Activated naive CD4-positive, alpha-beta T cell treated with anti-CD3 and anti-CD28 coated beads, Interleukin-2, amount 50 U/mL, for 72 hours (primary cell): ENCODE measurements at regions not wholly inside any gene's neighbourhood (a gene's known extent, or its start where the extent isn't known, plus 50 kb on each side); places are given as distances from the start of the nearest gene placed in this dataset.

Experiments
- ATAC-seq, 2 donors: fragments of 150-1000 bp; cut with Tn5 transposase; 2 replicates each; pipeline ENCODE4 v1.10.0; 2021; ENCODE audit warnings: mild to moderate bottlenecking in 2 of 2, moderate library complexity in 2 of 2
- DNase-seq, 2 donors: peaks; one replicate each; pipeline ENCODE4 v3.0.0; 2021 to 2022; ENCODE audit warnings: low spot score in 2 of 2
- H3K27ac Mint-ChIP-seq, 2 donors: one replicate each; pipeline ENCODE4 v1.8.0; 2022; ENCODE audit warnings: mild to moderate bottlenecking in 2 of 2, mixed read lengths in 2 of 2
- H3K36me3 Mint-ChIP-seq, 2 donors: one replicate each; pipeline ENCODE4 v1.8.0; 2022; ENCODE audit warnings: mixed read lengths in 2 of 2
- H3K9me3 Mint-ChIP-seq, 2 donors: one replicate each; pipeline ENCODE4 v1.8.0; 2022; ENCODE audit warnings: mixed read lengths in 2 of 2

GRCh38 chr5:125201446-125202052 is 455.1 kb upstream of the ZNF608 start:
- H3K36me3 Mint-ChIP-seq = no peaks in the 10 kb centered on the region
- no peak for ATAC-seq
- H3K27ac Mint-ChIP-seq = no peak overlapping the region
- peaks cover 0 to 6% of the 10 kb centered on the region in 2 donors for H3K9me3 Mint-ChIP-seq
- no peak for DNase-seq

GRCh38 chr5:125202353-125202752 is 455.9 kb upstream of the ZNF608 start:
- ATAC-seq = no peak
- H3K36me3 Mint-ChIP-seq = no peaks in the 10 kb centered on the region
- H3K9me3 Mint-ChIP-seq = peaks cover 0 to 6% of the 10 kb centered on the region in 2 donors
- H3K27ac Mint-ChIP-seq = no peak overlapping the region
- DNase-seq = no peak

- DNase-seq (no peak), ATAC-seq (no peak)
- Mint-ChIP-seq H3K9me3 (peaks cover 0 to 6% of the 10 kb centered on the region in 2 donors), H3K27ac (no peak overlapping the region), H3K36me3 (no peaks in the 10 kb centered on the region)
Measured at GRCh38 chr5:125202871-125203438, 456.5 kb upstream of the ZNF608 start.

GRCh38 chr5:125203912-125204311 is 457.5 kb upstream of the ZNF608 start:
- DNase-seq = no peak
- Mint-ChIP-seq H3K27ac (no peak overlapping the region), H3K36me3 (no peaks in the 10 kb centered on the region), H3K9me3 (peaks cover 2 to 7% of the 10 kb centered on the region in 2 donors)
- ATAC-seq = no peak

DNA sequence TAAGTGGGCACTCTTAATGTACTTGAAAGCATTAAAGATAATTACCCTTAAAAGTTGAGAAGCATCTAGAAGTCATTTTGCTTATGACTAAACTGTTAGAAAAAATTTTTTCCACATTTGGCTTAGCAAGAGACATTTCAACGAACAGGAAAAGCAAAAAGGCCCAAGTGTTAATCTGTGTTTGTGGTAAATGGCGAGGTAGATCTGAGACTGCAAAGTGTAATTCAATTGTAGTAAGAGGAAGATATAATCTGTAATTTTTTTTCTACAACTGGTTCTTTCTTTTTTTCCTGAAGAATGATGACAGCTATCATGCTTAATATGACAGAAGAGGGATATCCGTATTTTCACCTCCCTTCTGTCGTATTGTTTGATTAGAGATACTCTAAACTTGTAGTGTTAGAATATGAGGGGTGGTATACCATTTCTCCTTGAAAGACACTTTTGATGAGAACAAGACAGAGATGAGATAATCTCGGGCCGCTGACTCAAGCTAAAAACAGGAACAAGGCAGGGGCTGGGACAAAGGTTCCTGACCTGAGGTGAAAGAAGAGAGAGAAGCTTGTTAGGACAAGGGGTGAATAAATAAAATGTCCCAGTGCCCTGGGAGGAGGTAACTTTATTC is 459.3 kb upstream of the ZNF608 start:
- Mint-ChIP-seq H3K27ac (no peak overlapping the region), H3K9me3 (peaks cover 4 to 15% of the 10 kb centered on the region in 2 donors)

DNA sequence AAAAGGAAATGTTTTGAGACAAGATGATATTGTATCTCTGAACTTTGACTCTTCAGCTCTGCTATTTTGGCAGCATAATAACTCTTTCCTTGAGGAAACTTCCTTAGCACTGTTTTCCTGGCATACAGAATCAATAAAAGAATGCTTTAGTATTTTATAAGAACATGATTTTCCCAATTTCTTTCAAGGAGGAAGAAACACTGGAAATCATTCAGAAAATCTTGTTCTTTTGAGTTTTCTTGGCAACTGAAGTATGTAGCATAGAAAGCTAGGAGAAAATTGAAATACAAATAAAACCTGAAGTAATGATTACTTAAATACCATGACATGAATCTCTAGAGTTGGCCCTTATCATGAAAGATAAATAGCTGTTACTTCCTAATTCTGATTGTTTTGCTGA is 461.4 kb upstream of the ZNF608 start:
- Mint-ChIP-seq H3K36me3 (no peaks in the 10 kb centered on the region), H3K27ac (no peak overlapping the region), H3K9me3 (peaks cover 4 to 16% of the 10 kb centered on the region in 2 donors)
- ATAC-seq (no peak), DNase-seq (no peak)

More for the DNA sequence above, 459.3 kb upstream of the ZNF608 start:
- H3K36me3 Mint-ChIP-seq = no peaks in the 10 kb centered on the region
- ATAC-seq (no peak), DNase-seq (no peak)

GRCh38 chr5:125209650-125210049 is 463.2 kb upstream of the ZNF608 start:
- Mint-ChIP-seq H3K36me3 (no peaks in the 10 kb centered on the region), H3K27ac (no peak overlapping the region), H3K9me3 (peaks cover 4 to 19% of the 10 kb centered on the region in 2 donors)
- DNase-seq = no peak
- ATAC-seq = no peak

- ATAC-seq (no peak), DNase-seq (no peak)
- Mint-ChIP-seq H3K9me3 (peaks cover 4 to 19% of the 10 kb centered on the region in 2 donors), H3K36me3 (no peaks in the 10 kb centered on the region), H3K27ac (no peak overlapping the region)
Measured at GRCh38 chr5:125210242-125210947, 464.0 kb upstream of the ZNF608 start.

- H3K9me3 Mint-ChIP-seq = peaks cover 8 to 19% of the 10 kb centered on the region in 2 donors
- no peak overlapping the region for H3K27ac Mint-ChIP-seq
- DNase-seq = no peak
- no peaks in the 10 kb centered on the region for H3K36me3 Mint-ChIP-seq
- ATAC-seq = no peak
Measured at GRCh38 chr5:125214080-125214479, 467.6 kb upstream of the ZNF608 start.

GRCh38 chr5:125215593-125215992 is 469.2 kb upstream of the ZNF608 start:
- H3K27ac Mint-ChIP-seq = no peak overlapping the region
- no peaks in the 10 kb centered on the region for H3K36me3 Mint-ChIP-seq
- ATAC-seq (no peak), DNase-seq (no peak)
- peaks cover 7 to 18% of the 10 kb centered on the region in 2 donors for H3K9me3 Mint-ChIP-seq

DNA sequence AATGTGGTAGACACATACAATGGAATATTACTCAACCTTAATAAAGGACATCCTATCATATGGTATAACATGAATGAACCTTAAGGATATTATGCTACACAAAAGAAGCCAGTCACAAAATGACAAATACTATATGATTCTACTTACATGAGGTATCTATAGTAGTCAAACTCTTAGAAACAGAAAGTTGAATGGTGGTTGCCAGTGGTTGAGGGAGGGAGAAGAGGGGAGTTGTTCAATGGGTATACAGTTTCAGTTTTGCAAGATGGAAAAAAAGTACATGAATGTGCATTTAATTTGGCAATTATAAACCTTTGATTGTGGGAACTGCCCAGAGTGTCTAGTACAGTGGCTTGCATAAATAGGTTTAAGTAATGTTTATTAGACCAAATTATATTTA is 473.3 kb upstream of the ZNF608 start:
- Mint-ChIP-seq H3K27ac (no peak overlapping the region), H3K9me3 (peaks cover 7 to 13% of the 10 kb centered on the region in 2 donors), H3K36me3 (no peaks in the 10 kb centered on the region)
- ATAC-seq = no peak
- no peak for DNase-seq

DNA sequence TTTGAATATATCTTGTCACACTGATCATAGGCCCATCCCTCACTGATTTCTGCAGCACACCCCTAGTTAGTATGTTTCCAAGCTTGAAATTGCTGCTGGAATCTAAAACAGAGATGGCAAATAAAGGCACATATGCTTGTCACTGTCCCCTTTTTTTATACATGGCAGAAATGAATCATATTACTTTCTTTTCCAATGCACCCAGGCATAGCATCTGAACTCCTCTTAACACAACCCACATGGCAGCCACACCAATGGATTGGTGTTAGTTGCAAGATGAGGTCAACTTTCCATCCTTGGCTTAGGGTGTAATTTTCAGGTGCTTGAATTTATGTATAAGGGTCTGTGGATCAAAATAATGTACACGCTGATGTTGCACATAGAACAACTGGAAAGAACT is 473.8 kb upstream of the ZNF608 start:
- Mint-ChIP-seq H3K27ac (no peak overlapping the region), H3K36me3 (no peaks in the 10 kb centered on the region), H3K9me3 (peaks cover 7 to 15% of the 10 kb centered on the region in 2 donors)
- no peak for DNase-seq
- ATAC-seq = no peak

DNA sequence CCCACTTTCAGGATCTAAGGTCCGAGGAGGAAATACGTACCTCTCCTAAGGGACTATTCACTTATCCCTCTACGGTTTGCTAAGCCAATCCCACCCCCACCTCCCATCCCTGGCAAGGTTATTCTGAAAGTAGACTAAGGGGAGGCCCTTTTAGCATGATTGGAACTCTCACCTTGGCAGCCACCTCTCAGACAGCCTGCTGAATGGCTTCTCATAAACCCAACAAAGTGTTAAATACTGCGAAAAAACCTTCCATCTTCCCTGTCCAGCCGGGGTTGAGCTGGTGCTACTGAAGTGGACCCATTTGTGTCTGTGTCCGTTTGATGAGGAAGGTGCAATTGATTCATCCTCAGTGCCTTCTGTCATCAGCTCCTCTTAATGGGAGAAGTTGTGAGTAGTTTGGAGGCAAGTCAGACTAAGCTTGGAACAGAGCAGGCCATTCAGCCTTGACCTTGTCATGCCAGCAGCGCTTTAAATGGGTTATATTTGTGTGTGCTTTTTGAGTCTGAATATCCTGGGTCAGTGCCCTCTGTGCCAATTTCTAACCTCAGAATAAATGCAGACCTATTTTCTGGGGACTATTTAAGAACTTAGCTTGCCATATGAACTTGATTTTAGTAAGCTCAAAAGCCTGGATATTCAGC is 476.3 kb upstream of the ZNF608 start:
- ATAC-seq (no peak), DNase-seq (no peak)
- peaks cover 2 to 10% of the 10 kb centered on the region in 2 donors for H3K9me3 Mint-ChIP-seq
- no peaks in the 10 kb centered on the region for H3K36me3 Mint-ChIP-seq
- H3K27ac Mint-ChIP-seq = no peak overlapping the region

- peaks cover 0 to 7% of the 10 kb centered on the region in 2 donors for H3K9me3 Mint-ChIP-seq
- ATAC-seq = no peak
- no peak for DNase-seq
- no peak overlapping the region for H3K27ac Mint-ChIP-seq
- H3K36me3 Mint-ChIP-seq = no peaks in the 10 kb centered on the region
Measured at GRCh38 chr5:125225424-125225823, 479.0 kb upstream of the ZNF608 start.

DNA sequence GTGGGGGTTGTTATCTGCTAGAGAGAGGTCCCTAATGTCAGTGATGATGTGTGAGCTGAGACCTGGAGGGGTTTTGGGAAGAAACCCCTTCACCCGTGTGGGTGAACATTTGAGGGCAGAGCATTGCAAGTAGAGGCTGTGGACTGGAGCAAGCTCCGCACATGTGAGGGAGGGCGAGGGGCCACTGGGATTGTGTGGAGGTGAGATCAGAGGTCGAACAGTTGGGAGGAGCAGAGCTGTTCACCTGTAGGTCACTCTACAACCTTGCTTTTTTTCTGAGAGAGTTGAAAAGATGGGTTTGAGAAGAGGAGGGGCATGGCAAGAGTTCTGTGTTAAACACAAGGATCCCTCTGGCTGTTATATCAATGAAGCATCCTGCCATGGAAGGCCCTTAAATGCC is 480.4 kb upstream of the ZNF608 start:
- Mint-ChIP-seq H3K9me3 (peaks cover 0 to 9% of the 10 kb centered on the region in 2 donors), H3K27ac (no peak overlapping the region), H3K36me3 (no peaks in the 10 kb centered on the region)
- ATAC-seq = no peak
- no peak for DNase-seq

- DNase-seq (no peak), ATAC-seq (no peak)
- H3K9me3 Mint-ChIP-seq = peaks cover 0 to 11% of the 10 kb centered on the region in 2 donors
- no peaks in the 10 kb centered on the region for H3K36me3 Mint-ChIP-seq
- no peak overlapping the region for H3K27ac Mint-ChIP-seq
Measured at GRCh38 chr5:125227333-125228095, 481.1 kb upstream of the ZNF608 start.
